ENCODE measurements at regions not wholly inside any gene's neighbourhood (a gene's known extent, or its start where the extent isn't known, plus 50 kb on each side); places are given as distances from the start of the nearest gene placed in this dataset.

DNA sequence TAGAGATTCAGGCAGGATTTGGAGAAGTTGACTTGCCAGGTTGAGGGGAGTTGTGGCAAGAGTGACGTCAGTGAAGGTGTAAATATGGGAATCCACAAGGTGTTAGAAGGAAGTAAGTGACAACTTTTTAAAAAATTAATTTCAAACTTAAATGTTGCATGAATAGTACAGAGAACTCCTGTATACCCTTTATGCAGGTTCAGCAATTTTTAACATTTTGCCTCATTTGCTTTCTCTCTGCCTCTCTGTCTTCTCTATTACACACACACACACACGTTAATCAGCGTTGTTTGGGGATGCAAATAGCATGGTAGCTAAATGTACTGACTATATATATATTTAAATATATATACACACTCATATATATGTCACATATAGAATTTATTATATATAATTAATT, 273.7 kb downstream of the SMARCA1 start:
- Histone ChIP-seq H3K27ac (no peak overlapping the region), H3K36me3 (replicated peaks) (no peaks in the 10 kb centered on the region), H3K4me3 (ENCODE audit: low read depth, low read length) (no peak overlapping the region), H3K27me3 (replicated peaks) (no peaks in the 10 kb centered on the region)
- DNase-seq = no peak
- TF ChIP-seq CTCF (IDR thresholded peaks at IDR 0.05; ENCODE audit: low read depth, low read length, missing control alignments) = no peak
- in situ Hi-C loops (cut with HindIII; ENCODE audit: low pct_ligation_motif_present, low sequenced_read_pairs) = no loop called here

GRCh38 chrX:129247642-129248041, 275.6 kb downstream of the SMARCA1 start:
- in situ Hi-C loops (cut with HindIII; ENCODE audit: low pct_ligation_motif_present, low sequenced_read_pairs) = no loop called here

DNA sequence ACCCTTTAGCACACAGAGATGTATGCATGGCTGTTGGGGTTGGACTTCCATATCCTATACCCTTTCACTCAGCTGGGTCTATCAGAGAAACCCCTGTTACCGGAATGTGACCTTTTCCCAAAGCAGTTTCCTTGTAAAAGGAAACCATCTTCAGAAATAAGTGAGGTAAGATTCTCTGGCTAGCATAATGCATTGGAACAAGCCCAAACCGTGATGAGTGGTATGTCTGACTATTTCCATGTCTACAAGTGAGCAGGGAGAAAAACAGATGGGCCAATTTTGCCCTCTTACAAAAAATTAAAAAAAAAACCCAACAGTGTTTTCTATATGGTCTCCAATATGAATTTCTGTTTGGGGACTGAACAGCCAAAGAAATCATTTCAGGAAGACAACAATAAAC, 283.9 kb downstream of the SMARCA1 start:
- no peak overlapping the region for H3K4me3 ChIP-seq (ENCODE audit: low read depth, low read length)
- peak; percentile 54 for DNase-seq
- in situ Hi-C loops (cut with HindIII; ENCODE audit: low pct_ligation_motif_present, low sequenced_read_pairs) = no loop called here
- no peaks in the 10 kb centered on the region for H3K27me3 ChIP-seq (replicated peaks)
- no peak for TF ChIP-seq CTCF (IDR thresholded peaks at IDR 0.05; ENCODE audit: low read depth, low read length, missing control alignments)
- no peaks in the 10 kb centered on the region for H3K36me3 ChIP-seq (replicated peaks)
- no peak overlapping the region for H3K27ac ChIP-seq

More at GRCh38 chrX:129247642-129248041, 275.6 kb downstream of the SMARCA1 start:
- H3K27me3 ChIP-seq (replicated peaks) = no peaks in the 10 kb centered on the region
- DNase-seq = no peak
- H3K4me3 ChIP-seq (ENCODE audit: low read depth, low read length) = no peak overlapping the region
- no peak overlapping the region for H3K27ac ChIP-seq
- H3K36me3 ChIP-seq (replicated peaks) = no peaks in the 10 kb centered on the region
- TF ChIP-seq CTCF (IDR thresholded peaks at IDR 0.05; ENCODE audit: low read depth, low read length, missing control alignments) = no peak

DNA sequence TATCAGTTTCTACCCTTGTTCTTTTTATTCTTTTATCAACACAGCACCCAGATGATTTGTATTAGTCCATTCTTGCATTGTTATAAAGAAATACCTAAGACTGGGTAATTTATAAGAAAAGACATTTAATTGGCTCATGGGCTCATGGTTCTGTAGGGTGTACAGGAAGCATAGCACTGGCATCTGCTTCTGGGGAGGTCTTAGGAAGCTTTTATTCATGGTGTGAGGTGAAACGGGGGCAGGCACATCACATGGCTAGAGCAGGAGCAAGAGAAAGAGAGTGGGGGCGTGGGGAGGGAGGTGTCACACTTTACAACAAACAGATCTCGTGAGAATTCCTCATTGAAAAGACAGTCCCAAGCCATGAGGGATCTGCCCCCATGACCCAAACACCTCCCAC, 285.3 kb downstream of the SMARCA1 start:
- in situ Hi-C loops (cut with HindIII; ENCODE audit: low pct_ligation_motif_present, low sequenced_read_pairs) = no loop called here
- DNase-seq = no peak
- TF ChIP-seq CTCF (IDR thresholded peaks at IDR 0.05; ENCODE audit: low read depth, low read length, missing control alignments) = no peak
- no peaks in the 10 kb centered on the region for H3K36me3 ChIP-seq (replicated peaks)
- H3K4me3 ChIP-seq (ENCODE audit: low read depth, low read length) = no peak overlapping the region
- H3K27me3 ChIP-seq (replicated peaks) = no peaks in the 10 kb centered on the region
- no peak overlapping the region for H3K27ac ChIP-seq

- Histone ChIP-seq H3K27ac (no peak overlapping the region), H3K4me3 (ENCODE audit: low read depth, low read length) (no peak overlapping the region), H3K27me3 (replicated peaks) (no peaks in the 10 kb centered on the region), H3K36me3 (replicated peaks) (no peaks in the 10 kb centered on the region)
- in situ Hi-C loops (cut with HindIII; ENCODE audit: low pct_ligation_motif_present, low sequenced_read_pairs) = no loop called here
- no peak for DNase-seq
- no peak for TF ChIP-seq CTCF (IDR thresholded peaks at IDR 0.05; ENCODE audit: low read depth, low read length, missing control alignments)
Observed at GRCh38 chrX:129235903-129236302, 287.4 kb downstream of the SMARCA1 start.

GRCh38 chrX:129233786-129234185, 289.5 kb downstream of the SMARCA1 start:
- Histone ChIP-seq H3K27ac (no peak overlapping the region), H3K27me3 (replicated peaks) (no peaks in the 10 kb centered on the region), H3K4me3 (ENCODE audit: low read depth, low read length) (no peak overlapping the region), H3K36me3 (replicated peaks) (no peaks in the 10 kb centered on the region)
- TF ChIP-seq CTCF (IDR thresholded peaks at IDR 0.05; ENCODE audit: low read depth, low read length, missing control alignments) = no peak
- in situ Hi-C loops (cut with HindIII; ENCODE audit: low pct_ligation_motif_present, low sequenced_read_pairs) = no loop called here
- no peak for DNase-seq
